Pancreas (tissue), 10 donors: ENCODE measurements at regions not wholly inside any gene's neighbourhood (a gene's known extent, or its start where the extent isn't known, plus 50 kb on each side); places are given as distances from the start of the nearest gene placed in this dataset.

ENCODE experiments used
- ATAC-seq, 4 donors: fragments of 200-7000 bp; cut with Tn5 transposase; one replicate each; pipeline versions ENCODE4 v1.8.0 to v1.9.1; 2020; ENCODE audit warnings: mild to moderate bottlenecking in 4 of 4, moderate library complexity in 4 of 4
- DNase-seq, 6 donors: peaks; one replicate each; pipeline ENCODE4 v3.0.0-alpha.2; 2020
- FAIRE-seq: peaks from 2 replicates; lab custom pipeline; 2012; peaks lifted over from hg19 to GRCh38; lab: Jason Lieb, UNC
- H3K27ac ChIP-seq, 4 donors: fragments of 200-600 bp; sonication (generic); 1 replicate in 3 of 4; 2 replicates in 1 of 4; pipeline versions ENCODE4 v1.5.0 to v1.8.0; 2020
- H3K27me3 ChIP-seq, 4 donors: fragments of 200-600 bp; one replicate each; pipeline ENCODE4 v1.8.0; 2021
- H3K36me3 ChIP-seq, 3 donors: fragments of 200-600 bp; sonication (generic) in 1 of 3; one replicate each; pipeline versions ENCODE4 v1.5.0 to v1.8.0; 2020 to 2021
- H3K4me1 ChIP-seq, 3 donors: fragments of 200-600 bp; one replicate each; pipeline ENCODE4 v1.8.0; 2021
- H3K4me3 ChIP-seq, 4 donors: fragments of 200-600 bp; sonication (generic) in 2 of 4; one replicate each; pipeline versions ENCODE4 v1.5.0 to v1.8.0; 2020 to 2021
- H3K9me3 ChIP-seq, 4 donors: fragments of 200-600 bp; one replicate each; pipeline ENCODE4 v1.8.0; 2021
- CTCF ChIP-seq, 4 donors: fragments of 200-600 bp; sonication (generic) in 3 of 4; IDR thresholded peaks; one replicate each; pipeline versions ENCODE4 v1.5.0 to v1.8.0; 2021; ENCODE audit warnings: antibody characterized with exemption in 4 of 4
- WGBS, 2 donors: extraction: QIAGEN DNeasy Blood & Tissue Kit; methylation state at CpG; one replicate each; pipeline ENCODE4 v1.1.7; 2013; 5-methylcytosine and 5-hydroxymethylcytosine counted together
- intact Hi-C, 3 donors: fragments of 100-400 bp; cut with DNase I; formaldehyde crosslinking; loops; one replicate each; pipeline versions ENCODE4 v1.11.1 to v1.14.2; 2022
- donor health status: healthy with polysubstance abuse.
- donor health status: DM: no; HTN: no; CAD: no; lungs with moderate emphysema.
- donor health status: DM: no; HTN: no; CAD: no.
- donor health status: control.
- donor health status: control.
- donor health status: Bipolar disorder and iron deficiency.
- donor health status: DM: yes; HTN: yes; CAD: no.
- donor health status: DM: no; HTN: no; CAD: no.
- donor health status: DM: no; HTN: no; CAD: no.
- donor health status: DM: yes; HTN: yes; CAD: no.

GRCh38 chr16:52086901-52087300 is 460.0 kb downstream of the TOX3 start:
- ATAC-seq (no peak), FAIRE-seq (no peak), DNase-seq (no peak)
- Histone ChIP-seq H3K9me3 (no peaks in the 10 kb centered on the region), H3K27ac (no peak overlapping the region), H3K36me3 (no peaks in the 10 kb centered on the region), H3K4me1 (no peaks in the 10 kb centered on the region), H3K4me3 (no peak overlapping the region), H3K27me3 (peaks cover 0 to 6% (median 0%) of the 10 kb centered on the region in 4 donors)
- intact Hi-C loops = no loop called here
- no peak for TF ChIP-seq CTCF (IDR thresholded peaks at IDR 0.05)
- WGBS, 2 donors = 51 to 55% methylated on average over 1 of the region's 1 CpG

- Histone ChIP-seq H3K36me3 (no peaks in the 10 kb centered on the region), H3K27me3 (no peaks in the 10 kb centered on the region), H3K27ac (peak overlapping the region in 1 of 4 donors; percentile 6), H3K4me1 (no peaks in the 10 kb centered on the region), H3K9me3 (no peaks in the 10 kb centered on the region), H3K4me3 (no peak overlapping the region)
- DNase-seq (no peak), FAIRE-seq (no peak), ATAC-seq (peak in 2 of 4 donors; percentile 54 to 75)
- 60 to 63% methylated on average over 3 of the region's 3 CpGs for WGBS, 2 donors
- intact Hi-C loops = no loop called here
- TF ChIP-seq CTCF (IDR thresholded peaks at IDR 0.05) = no peak
Observed at GRCh38 chr16:52078716-52079655, 468.0 kb downstream of the TOX3 start.

- no peak for TF ChIP-seq CTCF (IDR thresholded peaks at IDR 0.05)
- no peak for DNase-seq
- no peaks in the 10 kb centered on the region for H3K27me3 ChIP-seq
- H3K27ac ChIP-seq = no peak overlapping the region
- no peak for FAIRE-seq
- H3K9me3 ChIP-seq = no peaks in the 10 kb centered on the region
- intact Hi-C loops = no loop called here
- no peak for ATAC-seq
- 84 to 85% methylated on average over 5 of the region's 5 CpGs for WGBS, 2 donors
- H3K36me3 ChIP-seq = no peaks in the 10 kb centered on the region
- H3K4me3 ChIP-seq = no peak overlapping the region
- H3K4me1 ChIP-seq = no peaks in the 10 kb centered on the region
Observed at GRCh38 chr16:52077607-52078006, 469.3 kb downstream of the TOX3 start.

- Histone ChIP-seq H3K27ac (no peak overlapping the region), H3K4me3 (no peak overlapping the region), H3K27me3 (no peaks in the 10 kb centered on the region), H3K9me3 (no peaks in the 10 kb centered on the region), H3K36me3 (no peaks in the 10 kb centered on the region), H3K4me1 (no peaks in the 10 kb centered on the region)
- TF ChIP-seq CTCF (IDR thresholded peaks at IDR 0.05) = no peak
- ATAC-seq = no peak
- intact Hi-C loops = no loop called here
- WGBS, 2 donors = 56 to 60% methylated on average over 3 of the region's 3 CpGs
- FAIRE-seq = no peak
- DNase-seq = no peak
Observed at GRCh38 chr16:52076801-52077201, 470.1 kb downstream of the TOX3 start.

GRCh38 chr16:52076332-52076731 is 470.6 kb downstream of the TOX3 start:
- H3K27ac ChIP-seq = no peak overlapping the region
- H3K4me3 ChIP-seq = no peak overlapping the region
- ATAC-seq (no peak), FAIRE-seq (no peak), DNase-seq (no peak)
- H3K9me3 ChIP-seq = no peaks in the 10 kb centered on the region
- no peaks in the 10 kb centered on the region for H3K4me1 ChIP-seq
- H3K27me3 ChIP-seq = no peaks in the 10 kb centered on the region
- WGBS, 2 donors = 87% methylated on average over 6 of the region's 6 CpGs
- no peak for TF ChIP-seq CTCF (IDR thresholded peaks at IDR 0.05)
- H3K36me3 ChIP-seq = no peaks in the 10 kb centered on the region
- intact Hi-C loops = no loop called here
